GM23338 (cell line): ENCODE measurements at regions not wholly inside any gene's neighbourhood (a gene's known extent, or its start where the extent isn't known, plus 50 kb on each side); places are given as distances from the start of the nearest gene placed in this dataset.

Experiments
- ATAC-seq: fragments of 200-7000 bp; cut with Tn5 transposase; 3 replicates; pipeline ENCODE4 v1.9.1; 2020
- DNase-seq: peaks from one replicate; pipeline ENCODE4 v3.0.0-alpha.2; 2015; ENCODE audit warnings: low spot score
- H2AFZ ChIP-seq: fragments of 200-600 bp; sonication (generic); 2 replicates; pipeline ENCODE4 v1.8.0; 2016; ENCODE audit warnings: antibody characterized with exemption, mild to moderate bottlenecking, moderate library complexity
- H3F3A ChIP-seq: fragments of 200-600 bp; sonication (generic); replicated peaks from 2 replicates; pipeline ENCODE4 v1.8.0; 2017; ENCODE audit warnings: antibody characterized with exemption, mixed run types, low read depth
- H3K27ac ChIP-seq: fragments of 200-600 bp; sonication (generic); 2 replicates; pipeline ENCODE4 v1.6.1; 2016; ENCODE audit warnings: low read depth
- H3K27me3 ChIP-seq: fragments of 200-600 bp; sonication (generic); 2 replicates; pipeline ENCODE4 v1.8.0; 2016; ENCODE audit warnings: mild to moderate bottlenecking, mixed run types, moderate library complexity; ENCODE audit not compliant: insufficient read depth
- H3K36me3 ChIP-seq: fragments of 200-600 bp; sonication (generic); 2 replicates; pipeline ENCODE4 v1.8.0; 2016; ENCODE audit warnings: mild to moderate bottlenecking; ENCODE audit not compliant: insufficient read depth
- H3K4me1 ChIP-seq: fragments of 200-600 bp; sonication (generic); 2 replicates; pipeline ENCODE4 v1.8.0; 2016; ENCODE audit warnings: mild to moderate bottlenecking, moderate library complexity; ENCODE audit not compliant: insufficient read depth
- H3K4me2 ChIP-seq: fragments of 200-600 bp; sonication (generic); 2 replicates; pipeline ENCODE4 v1.7.1; 2017; ENCODE audit warnings: mixed run types
- H3K4me3 ChIP-seq: fragments of 200-600 bp; sonication (generic); 2 replicates; pipeline ENCODE4 v1.6.1; 2016; ENCODE audit warnings: mixed run types
- H3K79me2 ChIP-seq: fragments of 200-600 bp; sonication (generic); replicated peaks from 2 replicates; pipeline ENCODE4 v1.8.0; 2017; ENCODE audit warnings: mild to moderate bottlenecking; ENCODE audit not compliant: insufficient read depth
- H3K9me2 ChIP-seq: fragments of 200-600 bp; sonication (generic); 2 replicates; pipeline ENCODE4 v1.8.0; 2017; ENCODE audit not compliant: insufficient read depth
- H4K20me1 ChIP-seq: fragments of 200-600 bp; sonication (generic); replicated peaks from 2 replicates; pipeline ENCODE4 v1.8.0; 2017; ENCODE audit warnings: mild to moderate bottlenecking; ENCODE audit not compliant: insufficient read depth
- H3K27ac Mint-ChIP-seq: 2 replicates; pipeline ENCODE4 v1.8.0; 2020; ENCODE audit warnings: inconsistent platforms, mild to moderate bottlenecking, moderate library complexity, mixed read lengths
- H3K27me3 Mint-ChIP-seq: 3 replicates; pipeline ENCODE4 v1.8.0; 2022; ENCODE audit warnings: low read depth, mild to moderate bottlenecking, moderate library complexity, mixed read lengths, inconsistent platforms; ENCODE audit not compliant: insufficient read depth, poor library complexity
- H3K36me3 Mint-ChIP-seq: 3 replicates; pipeline ENCODE4 v1.8.0; 2021; ENCODE audit warnings: low read depth, mild to moderate bottlenecking, inconsistent platforms, moderate library complexity, mixed read lengths
- H3K4me1 Mint-ChIP-seq: 3 replicates; pipeline ENCODE4 v1.8.0; 2020; ENCODE audit warnings: mild to moderate bottlenecking, inconsistent platforms, mixed read lengths
- H3K4me3 Mint-ChIP-seq: 3 replicates; pipeline ENCODE4 v1.8.0; 2021; ENCODE audit warnings: moderate library complexity, mild to moderate bottlenecking, inconsistent platforms, mixed read lengths
- H3K9me3 Mint-ChIP-seq: 3 replicates; pipeline ENCODE4 v1.8.0; 2020; ENCODE audit warnings: moderate library complexity, mild to moderate bottlenecking, inconsistent platforms, mixed read lengths
- CREB1 ChIP-seq: fragments of 250-450 bp; sonication (Bioruptor Pico); IDR thresholded peaks from 2 replicates; pipeline ENCODE4 v1.5.0; 2020; ENCODE audit warnings: low read depth, mild to moderate bottlenecking, moderate library complexity
- CTCF ChIP-seq, 2 experiments: fragments of 200-600 bp in 1 of 2; sonication (generic) in 1 of 2; conservative IDR thresholded peaks; 2 replicates each; pipeline versions ENCODE4 v1.5.1 to v1.6.1; 2016 to 2017; ENCODE audit warnings: antibody characterized with exemption in 2 of 2, low read depth in 2 of 2, mild to moderate bottlenecking in 2 of 2, moderate library complexity in 1 of 2
- ETS1 ChIP-seq: IDR thresholded peaks from 2 replicates; pipeline ENCODE4 v1.6.1; 2016; ENCODE audit warnings: antibody characterized with exemption
- EZH2phosphoT487 ChIP-seq: fragments of 200-600 bp; sonication (generic); IDR thresholded peaks from one replicate; pipeline ENCODE4 v1.8.1; 2018; ENCODE audit warnings: antibody characterized with exemption; ENCODE audit not compliant: unreplicated experiment
- POLR2AphosphoS5 ChIP-seq: IDR thresholded peaks from 2 replicates; pipeline ENCODE4 v1.6.1; 2016; ENCODE audit warnings: antibody characterized with exemption, low read depth
- REST ChIP-seq: IDR thresholded peaks from one replicate; pipeline ENCODE4 v1.6.1; 2018; ENCODE audit warnings: antibody characterized with exemption; ENCODE audit not compliant: unreplicated experiment
- STAT1 ChIP-seq: IDR thresholded peaks from one replicate; pipeline ENCODE4 v1.6.1; 2016; ENCODE audit warnings: antibody characterized with exemption; ENCODE audit not compliant: unreplicated experiment
- ZNF114 ChIP-seq: fragments of 250-450 bp; sonication (Bioruptor Pico); IDR thresholded peaks from 2 replicates; pipeline ENCODE4 v1.5.0; 2020; ENCODE audit warnings: mild to moderate bottlenecking, moderate library complexity
- ZNF331 ChIP-seq: fragments of 250-450 bp; sonication (Bioruptor Pico); IDR thresholded peaks from 2 replicates; pipeline ENCODE4 v1.5.0; 2020; ENCODE audit warnings: low read depth, mild to moderate bottlenecking, moderate library complexity
- ZNF462 ChIP-seq: fragments of 250-450 bp; sonication (Bioruptor Pico); IDR thresholded peaks from 2 replicates; pipeline ENCODE4 v1.5.0; 2020; ENCODE audit warnings: mild to moderate bottlenecking, moderate library complexity

GRCh38 chr4:81337211-81337610 lies 122.2 kb upstream of the PRKG2 start (continued):
- TF ChIP-seq ETS1 (no peak), EZH2phosphoT487 (no peak)

- 0 out of 2 replicates have a peak overlapping the region, but pooled peaks have one; percentile 40 for H2AFZ ChIP-seq
- no peaks in the 10 kb centered on the region for H3F3A ChIP-seq
- Mint-ChIP-seq H3K36me3 (no peaks in the 10 kb centered on the region), H3K4me1 (peaks cover 11% of the 10 kb centered on the region; the same call in 1 of the 3 replicates), H3K27me3 (no peaks in the 10 kb centered on the region), H3K27ac (no peak overlapping the region), H3K4me3 (no peak overlapping the region), H3K9me3 (no peaks in the 10 kb centered on the region)
- no peak overlapping the region for H3K27ac ChIP-seq
- no peaks in the 10 kb centered on the region for H3K9me2 ChIP-seq
- H3K36me3 ChIP-seq, result no peaks in the 10 kb centered on the region
- ATAC-seq (peak; percentile 65), DNase-seq (no peak)
- no peaks in the 10 kb centered on the region for H3K79me2 ChIP-seq
- no peaks in the 10 kb centered on the region for H3K27me3 ChIP-seq
- no peak overlapping the region for H3K4me2 ChIP-seq
- H4K20me1 ChIP-seq, result no peaks in the 10 kb centered on the region
- H3K4me3 ChIP-seq, result no peak overlapping the region
- H3K4me1 ChIP-seq, result peaks cover 3% of the 10 kb centered on the region; the same call in 1 of the 2 replicates
- TF ChIP-seq CTCF (conservative IDR thresholded peaks at IDR 0.05; ENCODE audit: low read depth in 2 of 2) (no peak), ETS1 (no peak), STAT1 (no peak), EZH2phosphoT487 (no peak), ZNF331 (CRISPR knock-in tag) (no peak), ZNF114 (CRISPR knock-in tag) (no peak), ZNF462 (CRISPR knock-in tag) (no peak), CREB1 (CRISPR knock-in tag) (no peak), REST (no peak), POLR2AphosphoS5 (no peak)
Measured at GRCh38 chr4:81335122-81335912, 120.3 kb upstream of the PRKG2 start.
